ENCODE measurements at regions not wholly inside any gene's neighbourhood (a gene's known extent, or its start where the extent isn't known, plus 50 kb on each side); places are given as distances from the start of the nearest gene placed in this dataset.
A peak's percentile ranks its signal among the peaks of the same experiment; 100 is the strongest.

DNA sequence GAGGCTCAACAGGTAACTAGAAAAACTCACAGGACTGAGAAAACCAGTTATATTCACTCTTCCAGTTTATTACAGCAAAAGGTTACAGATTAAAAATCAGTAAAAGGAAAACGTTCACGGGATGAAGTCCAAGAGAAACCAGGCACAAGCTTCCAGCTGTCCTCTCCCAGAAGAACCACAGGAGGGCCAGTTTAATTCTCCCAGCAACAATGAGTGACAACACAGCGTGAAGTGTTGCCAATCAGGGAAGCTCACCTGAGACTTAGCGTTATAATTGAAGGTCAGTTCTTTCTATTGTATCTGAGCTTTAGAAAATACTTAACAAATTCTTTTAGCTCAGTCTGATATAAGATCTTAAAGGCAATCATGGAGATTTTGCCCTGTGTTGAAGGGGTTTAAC lies 65.2 kb upstream of the TNR start:
- Histone ChIP-seq H3K4me3 (no peak overlapping the region), H3K36me3 (no peaks in the 10 kb centered on the region), H3K27ac (no peak overlapping the region), H3K9me3 (no peaks in the 10 kb centered on the region), H3K27me3 (replicated peaks; ENCODE audit: insufficient read depth) (no peaks in the 10 kb centered on the region), H3K4me1 (ENCODE audit: control insufficient read depth in 1 of 2, low read depth in 2 of 2) (peaks cover 0 to 13% of the 10 kb centered on the region in 2 donors)
- no peak for DNase-seq (ENCODE audit: low spot score)
- no peak for ATAC-seq (ENCODE audit: insufficient number of reproducible peaks, low FRiP score, low read depth)
- TF ChIP-seq, protein P1, sequence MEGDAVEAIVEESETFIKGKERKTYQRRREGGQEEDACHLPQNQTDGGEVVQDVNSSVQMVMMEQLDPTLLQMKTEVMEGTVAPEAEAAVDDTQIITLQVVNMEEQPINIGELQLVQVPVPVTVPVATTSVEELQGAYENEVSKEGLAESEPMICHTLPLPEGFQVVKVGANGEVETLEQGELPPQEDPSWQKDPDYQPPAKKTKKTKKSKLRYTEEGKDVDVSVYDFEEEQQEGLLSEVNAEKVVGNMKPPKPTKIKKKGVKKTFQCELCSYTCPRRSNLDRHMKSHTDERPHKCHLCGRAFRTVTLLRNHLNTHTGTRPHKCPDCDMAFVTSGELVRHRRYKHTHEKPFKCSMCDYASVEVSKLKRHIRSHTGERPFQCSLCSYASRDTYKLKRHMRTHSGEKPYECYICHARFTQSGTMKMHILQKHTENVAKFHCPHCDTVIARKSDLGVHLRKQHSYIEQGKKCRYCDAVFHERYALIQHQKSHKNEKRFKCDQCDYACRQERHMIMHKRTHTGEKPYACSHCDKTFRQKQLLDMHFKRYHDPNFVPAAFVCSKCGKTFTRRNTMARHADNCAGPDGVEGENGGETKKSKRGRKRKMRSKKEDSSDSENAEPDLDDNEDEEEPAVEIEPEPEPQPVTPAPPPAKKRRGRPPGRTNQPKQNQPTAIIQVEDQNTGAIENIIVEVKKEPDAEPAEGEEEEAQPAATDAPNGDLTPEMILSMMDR (IDR thresholded peaks at IDR 0.05) = peak; percentile 22

DNA sequence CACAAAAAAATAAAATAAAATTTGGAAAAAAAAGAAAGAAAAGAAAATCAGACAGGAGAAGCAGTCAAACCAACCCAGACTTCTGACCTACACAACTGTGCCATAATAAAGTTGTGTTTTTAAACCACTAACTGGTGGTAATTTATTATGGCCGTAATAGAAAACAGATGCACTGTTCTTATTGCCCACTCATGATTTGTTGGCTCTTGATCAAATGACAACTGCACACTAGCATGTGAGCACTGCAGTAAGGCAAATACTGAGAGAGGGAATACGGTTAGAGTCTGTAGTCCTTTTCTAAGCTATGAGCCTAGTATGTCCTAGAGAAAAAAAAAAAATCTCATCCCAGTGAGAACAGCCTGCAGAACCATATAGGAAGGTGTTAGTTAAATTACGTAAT lies 61.2 kb upstream of the TNR start:
- DNase-seq (ENCODE audit: low spot score) (no peak), ATAC-seq (ENCODE audit: insufficient number of reproducible peaks, low FRiP score, low read depth) (no peak)
- Histone ChIP-seq H3K36me3 (no peaks in the 10 kb centered on the region), H3K4me3 (no peak overlapping the region), H3K4me1 (ENCODE audit: control insufficient read depth in 1 of 2, low read depth in 2 of 2) (peaks cover 0 to 18% of the 10 kb centered on the region in 2 donors), H3K27me3 (replicated peaks; ENCODE audit: insufficient read depth) (no peaks in the 10 kb centered on the region), H3K27ac (no peak overlapping the region), H3K9me3 (no peaks in the 10 kb centered on the region)
- TF ChIP-seq, protein P1 (IDR thresholded peaks at IDR 0.05) = no peak

DNA sequence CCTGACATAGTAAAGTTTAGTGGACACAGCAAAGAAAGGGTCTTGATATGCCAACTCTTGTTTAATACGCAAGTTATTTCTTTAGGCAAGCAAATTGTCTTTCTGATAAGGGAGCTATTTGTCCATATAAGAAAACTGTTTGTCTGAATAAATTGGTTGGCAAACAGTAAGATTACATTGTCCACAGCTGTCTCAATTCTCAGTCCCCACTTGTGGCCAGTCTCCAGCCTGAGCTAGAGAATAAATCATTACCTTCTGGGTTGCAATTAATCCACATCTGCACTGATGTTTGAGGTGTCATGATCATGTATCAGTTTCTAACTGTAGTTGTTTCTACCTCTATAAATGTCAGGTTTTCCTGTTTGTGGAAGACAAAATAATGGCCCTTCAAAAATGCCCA lies 60.0 kb upstream of the TNR start:
- DNase-seq (ENCODE audit: low spot score) (no peak), ATAC-seq (ENCODE audit: insufficient number of reproducible peaks, low FRiP score, low read depth) (no peak)
- H3K36me3 ChIP-seq = no peaks in the 10 kb centered on the region
- TF ChIP-seq, protein P1 (IDR thresholded peaks at IDR 0.05) = no peak
- no peak overlapping the region for H3K4me3 ChIP-seq
- no peak overlapping the region for H3K27ac ChIP-seq
- H3K27me3 ChIP-seq (replicated peaks; ENCODE audit: insufficient read depth) = no peaks in the 10 kb centered on the region
- peaks cover 0 to 15% of the 10 kb centered on the region in 2 donors for H3K4me1 ChIP-seq (ENCODE audit: control insufficient read depth in 1 of 2, low read depth in 2 of 2)
- no peaks in the 10 kb centered on the region for H3K9me3 ChIP-seq

DNA sequence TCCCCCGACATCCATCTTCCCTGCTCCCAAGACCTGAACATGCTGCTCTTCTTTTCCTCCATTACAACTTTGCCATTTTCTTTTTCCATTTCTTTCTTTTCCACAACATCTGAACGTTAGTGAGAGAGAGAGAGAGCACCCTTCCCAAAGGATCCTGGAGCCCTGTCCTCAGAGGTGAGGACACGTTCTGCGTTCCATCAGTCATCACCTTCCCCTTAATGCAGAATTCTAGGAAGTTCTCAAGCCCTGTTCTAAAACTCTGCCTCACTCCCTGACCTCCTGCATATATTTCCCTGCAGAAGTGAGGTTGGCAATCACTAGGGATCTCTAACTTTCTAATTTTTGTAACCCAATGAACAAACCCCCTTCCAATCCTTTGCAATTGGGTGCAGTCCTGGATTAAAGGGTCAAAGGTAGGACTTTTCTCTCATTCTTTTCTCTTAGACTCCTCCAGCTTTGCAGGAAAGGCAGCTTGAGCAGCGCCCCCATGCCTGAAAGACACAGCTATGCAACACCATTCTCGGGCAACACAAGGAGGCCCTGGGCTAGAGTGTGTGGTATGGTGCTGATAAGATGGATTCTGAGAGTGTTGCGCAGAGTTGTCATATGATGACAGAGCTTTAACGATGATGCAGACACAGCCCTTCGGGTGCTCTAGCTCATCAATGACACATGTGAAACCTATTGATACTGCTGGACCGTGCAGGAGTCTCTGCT lies 59.2 kb upstream of the TNR start:
- Histone ChIP-seq H3K27ac (no peak overlapping the region), H3K9me3 (no peaks in the 10 kb centered on the region), H3K36me3 (no peaks in the 10 kb centered on the region), H3K4me1 (ENCODE audit: control insufficient read depth in 1 of 2, low read depth in 2 of 2) (peaks cover 0 to 15% of the 10 kb centered on the region in 2 donors), H3K27me3 (replicated peaks; ENCODE audit: insufficient read depth) (no peaks in the 10 kb centered on the region), H3K4me3 (no peak overlapping the region)
- TF ChIP-seq, protein P1 (IDR thresholded peaks at IDR 0.05) = no peak
- ATAC-seq (ENCODE audit: insufficient number of reproducible peaks, low FRiP score, low read depth) = no peak
- no peak for DNase-seq (ENCODE audit: low spot score)

DNA sequence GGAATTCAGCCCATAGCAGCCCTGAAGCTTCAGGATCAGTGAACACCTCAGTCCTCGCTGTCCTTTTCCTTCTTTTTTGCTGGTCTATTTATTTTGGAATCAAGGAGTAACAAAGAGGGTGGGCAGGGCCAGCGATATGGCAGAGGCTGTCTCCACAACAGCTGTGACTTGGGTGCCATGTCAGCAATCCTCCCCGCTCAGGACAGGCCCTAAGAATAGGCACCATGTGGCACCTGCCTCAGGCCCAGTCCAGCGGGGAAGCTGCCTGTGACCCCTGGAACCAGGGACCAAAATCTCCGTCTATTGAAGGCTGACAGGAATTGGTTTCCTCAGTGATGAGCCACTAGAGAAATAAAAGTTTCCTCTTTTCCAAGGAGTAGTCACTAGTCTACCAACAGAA lies 58.6 kb upstream of the TNR start:
- H3K27me3 ChIP-seq (replicated peaks; ENCODE audit: insufficient read depth) = no peaks in the 10 kb centered on the region

More for the DNA sequence above, 58.6 kb upstream of the TNR start:
- no peaks in the 10 kb centered on the region for H3K36me3 ChIP-seq
- H3K9me3 ChIP-seq = no peaks in the 10 kb centered on the region
- DNase-seq (ENCODE audit: low spot score) = no peak
- H3K4me3 ChIP-seq = no peak overlapping the region
- TF ChIP-seq, protein P1 (IDR thresholded peaks at IDR 0.05) = no peak
- no peak for ATAC-seq (ENCODE audit: insufficient number of reproducible peaks, low FRiP score, low read depth)
- peaks cover 0 to 21% of the 10 kb centered on the region in 2 donors for H3K4me1 ChIP-seq (ENCODE audit: control insufficient read depth in 1 of 2, low read depth in 2 of 2)
- H3K27ac ChIP-seq = no peak overlapping the region

Data from thoracic aorta (tissue), 2 donors.